Renal pelvis (tissue), 1 donor: ENCODE measurements at regions not wholly inside any gene's neighbourhood (a gene's known extent, or its start where the extent isn't known, plus 50 kb on each side); places are given as distances from the start of the nearest gene placed in this dataset.
A peak's percentile ranks its signal among the peaks of the same experiment; 100 is the strongest.
"Not testable (repeated sequence)": the region's sequence is repeated elsewhere in the genome, so short reads cannot be mapped to it uniquely, and the experiment has no call there.

Experiments
- DNase-seq: peaks from one replicate; pipeline ENCODE4 v3.0.0-alpha.2; 2013

GRCh38 chr20:50357783-50358161, 152.4 kb upstream of the PTPN1 start:
- no peak for DNase-seq

- no peak for DNase-seq
Observed at GRCh38 chr20:50358166-50358565, 152.0 kb upstream of the PTPN1 start.

GRCh38 chr20:50358971-50359370, 151.2 kb upstream of the PTPN1 start:
- DNase-seq, result no peak

GRCh38 chr20:50359607-50360217, 150.5 kb upstream of the PTPN1 start:
- no peak for DNase-seq

- DNase-seq, result no peak
Observed at GRCh38 chr20:50360218-50360672, 149.9 kb upstream of the PTPN1 start.

GRCh38 chr20:50360921-50361320, 149.3 kb upstream of the PTPN1 start:
- no peak for DNase-seq

- DNase-seq, result not testable (repeated sequence)
Observed at GRCh38 chr20:50362177-50362576, 148.0 kb upstream of the PTPN1 start.

GRCh38 chr20:50363027-50363426, 147.2 kb upstream of the PTPN1 start:
- no peak for DNase-seq

GRCh38 chr20:50363479-50363878, 146.7 kb upstream of the PTPN1 start:
- DNase-seq, result no peak

GRCh38 chr20:50364542-50364941, 145.6 kb upstream of the PTPN1 start:
- DNase-seq, result no peak

- DNase-seq, result peak; percentile 62
Observed at GRCh38 chr20:50366270-50367103, 143.7 kb upstream of the PTPN1 start.

- no peak for DNase-seq
Observed at GRCh38 chr20:50367104-50367674, 143.0 kb upstream of the PTPN1 start.

GRCh38 chr20:50367739-50368375, 142.3 kb upstream of the PTPN1 start:
- DNase-seq, result no peak

GRCh38 chr20:50368386-50368785, 141.8 kb upstream of the PTPN1 start:
- DNase-seq, result no peak

GRCh38 chr20:50368813-50369224, 141.4 kb upstream of the PTPN1 start:
- no peak for DNase-seq

GRCh38 chr20:50369225-50370035, 140.8 kb upstream of the PTPN1 start:
- no peak for DNase-seq

GRCh38 chr20:50370036-50370566, 140.1 kb upstream of the PTPN1 start:
- DNase-seq, result no peak

GRCh38 chr20:50371878-50372769, 138.1 kb upstream of the PTPN1 start:
- no peak for DNase-seq

- DNase-seq, result no peak
Observed at GRCh38 chr20:50372770-50373088, 137.5 kb upstream of the PTPN1 start.

- DNase-seq, result no peak
Observed at GRCh38 chr20:50373674-50374286, 136.4 kb upstream of the PTPN1 start.
